Panc1 (cell line): ENCODE measurements at regions not wholly inside any gene's neighbourhood (a gene's known extent, or its start where the extent isn't known, plus 50 kb on each side); places are given as distances from the start of the nearest gene placed in this dataset.

Experiments used
- ATAC-seq: fragments of 200-7000 bp; cut with Tn5 transposase; 2 replicates; pipeline ENCODE4 v1.9.1; 2020; ENCODE audit warnings: mild to moderate bottlenecking, moderate library complexity
- BruUV-seq: library from RNA; stranded (reverse); fragments of 400-500 nt; replicated peaks from 2 replicates; lab custom pipeline; 2021; lab: Mats Ljungman, UMichigan
- CTCF ChIA-PET: fragments of 300-600 bp; sonication (Branson Sonifier 250); formaldehyde crosslinking; loops from one replicate; lab custom pipeline; 2022; ENCODE audit warnings: antibody characterized with exemption; lab: Charles Lee
- POLR2A ChIA-PET: fragments of 300-600 bp; sonication (Branson Sonifier 250); formaldehyde crosslinking; loops from one replicate; lab custom pipeline; 2022; ENCODE audit warnings: antibody characterized with exemption; lab: Charles Lee
- DNase-seq: peaks from one replicate; pipeline ENCODE4 v3.0.0-alpha.2; 2010; ENCODE audit warnings: low read depth, low spot score
- H3K27ac ChIP-seq: 2 replicates; pipeline ENCODE4 v1.5.1; 2011; ENCODE audit warnings: mild to moderate bottlenecking, low read length, inconsistent platforms
- H3K27me3 ChIP-seq: fragments of 200-500 bp; sonication (Bioruptor generic); 2 replicates; pipeline ENCODE4 v1.6.0; 2014; ENCODE audit warnings: low read length, inconsistent platforms; ENCODE audit not compliant: control insufficient read depth, insufficient read depth
- H3K36me3 ChIP-seq: fragments of 200-500 bp; sonication (Bioruptor generic); 2 replicates; pipeline ENCODE4 v1.5.1; 2014; ENCODE audit warnings: inconsistent platforms, mild to moderate bottlenecking, low read length, moderate library complexity; ENCODE audit not compliant: control insufficient read depth, insufficient read depth
- H3K4me1 ChIP-seq: 2 replicates; pipeline ENCODE4 v1.5.1; 2011; ENCODE audit warnings: inconsistent platforms, mild to moderate bottlenecking, low read length, moderate library complexity; ENCODE audit not compliant: control insufficient read depth, insufficient read depth
- H3K4me3 ChIP-seq, 2 experiments: 2 replicates each; pipeline ENCODE4 v1.5.1; 2011 to 2012; ENCODE audit warnings: low read depth in 2 of 2, low read length in 2 of 2, mild to moderate bottlenecking in 2 of 2, inconsistent platforms in 1 of 2, moderate library complexity in 1 of 2
- H3K9me3 ChIP-seq: fragments of 200-500 bp; sonication (Bioruptor generic); 2 replicates; pipeline ENCODE4 v1.5.1; 2014; ENCODE audit warnings: low read depth, mild to moderate bottlenecking, inconsistent platforms, low read length, moderate library complexity; ENCODE audit not compliant: control insufficient read depth, insufficient read depth
- POLR2AphosphoS5 ChIP-seq: IDR thresholded peaks from 2 replicates; pipeline ENCODE4 v1.6.1; 2012; ENCODE audit warnings: mild to moderate bottlenecking, low read depth, low read length, moderate library complexity
- SIN3A ChIP-seq: IDR thresholded peaks from 2 replicates; pipeline ENCODE4 v1.6.1; 2012; ENCODE audit warnings: low read depth, mild to moderate bottlenecking, low read length, moderate library complexity, borderline replicate concordance; ENCODE audit not compliant: insufficient read depth
- TCF7L2 ChIP-seq: IDR thresholded peaks from 2 replicates; pipeline ENCODE4 v1.6.1; 2011; ENCODE audit warnings: mild to moderate bottlenecking, low read depth, low read length, inconsistent platforms
- in situ Hi-C: cut with HindIII; loops from 2 replicates; pipeline ENCODE4 v1.10.0; 2016; ENCODE audit warnings: low sequenced_read_pairs, low pct_unique_long_range_greater_than_20kb
- intact Hi-C: fragments of 100-400 bp; cut with micrococcal nuclease; formaldehyde crosslinking; loops from one replicate; pipeline ENCODE4 v1.10.0; 2022; ENCODE audit not compliant: unreplicated experiment
- TF ChIP-seq, protein P1 (sequence below), 2 experiments: IDR thresholded peaks; 2 replicates each; pipeline ENCODE4 v1.6.1; 2011 to 2012; ENCODE audit warnings: low read depth in 2 of 2, control low read depth in 1 of 2, low read length in 1 of 2, mild to moderate bottlenecking in 1 of 2, moderate library complexity in 1 of 2; ENCODE audit not compliant: insufficient read depth in 1 of 2
- TF ChIP-seq, protein P2 (sequence below): fragments of 450-650 bp; IDR thresholded peaks from 2 replicates; pipeline ENCODE4 v1.5.1; 2017; ENCODE audit warnings: mild to moderate bottlenecking

DNA sequence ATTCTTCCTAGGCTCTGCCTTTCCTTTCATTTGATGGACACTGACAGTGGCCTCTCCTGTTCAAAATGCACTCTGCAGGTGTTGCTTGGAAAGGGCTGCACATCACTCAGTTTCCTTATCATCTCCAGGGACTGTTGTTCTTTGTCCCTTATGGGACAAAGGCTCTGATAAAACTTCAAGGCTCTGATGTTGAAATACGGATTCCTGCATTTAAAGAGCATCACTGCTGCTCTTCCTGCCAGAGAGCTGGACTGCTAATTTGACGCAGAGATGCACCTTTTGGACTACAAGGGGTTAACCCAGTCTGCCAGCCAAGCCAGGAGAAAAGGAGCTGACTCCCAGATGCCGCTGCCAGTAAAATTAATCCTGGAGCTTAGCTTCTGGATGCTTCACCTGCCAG lies 952.1 kb downstream of the DIAPH3 start:
- ChIA-PET POLR2A (no interaction called here), CTCF (no interaction called here)
- ATAC-seq = no peak
- no peaks in the 10 kb centered on the region for H3K9me3 ChIP-seq
- no peaks in the 10 kb centered on the region for H3K27me3 ChIP-seq
- no peak overlapping the region for H3K27ac ChIP-seq
- H3K4me1 ChIP-seq = no peaks in the 10 kb centered on the region
- intact Hi-C loops (no loop called here), in situ Hi-C loops (no loop called here)
- no peak for TF ChIP-seq TCF7L2
- no peak for TF ChIP-seq POLR2AphosphoS5
- TF ChIP-seq, protein P1, sequence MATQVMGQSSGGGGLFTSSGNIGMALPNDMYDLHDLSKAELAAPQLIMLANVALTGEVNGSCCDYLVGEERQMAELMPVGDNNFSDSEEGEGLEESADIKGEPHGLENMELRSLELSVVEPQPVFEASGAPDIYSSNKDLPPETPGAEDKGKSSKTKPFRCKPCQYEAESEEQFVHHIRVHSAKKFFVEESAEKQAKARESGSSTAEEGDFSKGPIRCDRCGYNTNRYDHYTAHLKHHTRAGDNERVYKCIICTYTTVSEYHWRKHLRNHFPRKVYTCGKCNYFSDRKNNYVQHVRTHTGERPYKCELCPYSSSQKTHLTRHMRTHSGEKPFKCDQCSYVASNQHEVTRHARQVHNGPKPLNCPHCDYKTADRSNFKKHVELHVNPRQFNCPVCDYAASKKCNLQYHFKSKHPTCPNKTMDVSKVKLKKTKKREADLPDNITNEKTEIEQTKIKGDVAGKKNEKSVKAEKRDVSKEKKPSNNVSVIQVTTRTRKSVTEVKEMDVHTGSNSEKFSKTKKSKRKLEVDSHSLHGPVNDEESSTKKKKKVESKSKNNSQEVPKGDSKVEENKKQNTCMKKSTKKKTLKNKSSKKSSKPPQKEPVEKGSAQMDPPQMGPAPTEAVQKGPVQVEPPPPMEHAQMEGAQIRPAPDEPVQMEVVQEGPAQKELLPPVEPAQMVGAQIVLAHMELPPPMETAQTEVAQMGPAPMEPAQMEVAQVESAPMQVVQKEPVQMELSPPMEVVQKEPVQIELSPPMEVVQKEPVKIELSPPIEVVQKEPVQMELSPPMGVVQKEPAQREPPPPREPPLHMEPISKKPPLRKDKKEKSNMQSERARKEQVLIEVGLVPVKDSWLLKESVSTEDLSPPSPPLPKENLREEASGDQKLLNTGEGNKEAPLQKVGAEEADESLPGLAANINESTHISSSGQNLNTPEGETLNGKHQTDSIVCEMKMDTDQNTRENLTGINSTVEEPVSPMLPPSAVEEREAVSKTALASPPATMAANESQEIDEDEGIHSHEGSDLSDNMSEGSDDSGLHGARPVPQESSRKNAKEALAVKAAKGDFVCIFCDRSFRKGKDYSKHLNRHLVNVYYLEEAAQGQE (IDR thresholded peaks at IDR 0.05; ENCODE audit: insufficient read depth in 1 of 2, low read depth in 2 of 2, low read length in 1 of 2) = no peak
- TF ChIP-seq SIN3A = no peak
- TF ChIP-seq, protein P2, sequence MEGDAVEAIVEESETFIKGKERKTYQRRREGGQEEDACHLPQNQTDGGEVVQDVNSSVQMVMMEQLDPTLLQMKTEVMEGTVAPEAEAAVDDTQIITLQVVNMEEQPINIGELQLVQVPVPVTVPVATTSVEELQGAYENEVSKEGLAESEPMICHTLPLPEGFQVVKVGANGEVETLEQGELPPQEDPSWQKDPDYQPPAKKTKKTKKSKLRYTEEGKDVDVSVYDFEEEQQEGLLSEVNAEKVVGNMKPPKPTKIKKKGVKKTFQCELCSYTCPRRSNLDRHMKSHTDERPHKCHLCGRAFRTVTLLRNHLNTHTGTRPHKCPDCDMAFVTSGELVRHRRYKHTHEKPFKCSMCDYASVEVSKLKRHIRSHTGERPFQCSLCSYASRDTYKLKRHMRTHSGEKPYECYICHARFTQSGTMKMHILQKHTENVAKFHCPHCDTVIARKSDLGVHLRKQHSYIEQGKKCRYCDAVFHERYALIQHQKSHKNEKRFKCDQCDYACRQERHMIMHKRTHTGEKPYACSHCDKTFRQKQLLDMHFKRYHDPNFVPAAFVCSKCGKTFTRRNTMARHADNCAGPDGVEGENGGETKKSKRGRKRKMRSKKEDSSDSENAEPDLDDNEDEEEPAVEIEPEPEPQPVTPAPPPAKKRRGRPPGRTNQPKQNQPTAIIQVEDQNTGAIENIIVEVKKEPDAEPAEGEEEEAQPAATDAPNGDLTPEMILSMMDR = no peak
- no TSS peak for BruUV-seq
- H3K4me3 ChIP-seq = no peak overlapping the region
- no peaks in the 10 kb centered on the region for H3K36me3 ChIP-seq
- DNase-seq = no peak

DNA sequence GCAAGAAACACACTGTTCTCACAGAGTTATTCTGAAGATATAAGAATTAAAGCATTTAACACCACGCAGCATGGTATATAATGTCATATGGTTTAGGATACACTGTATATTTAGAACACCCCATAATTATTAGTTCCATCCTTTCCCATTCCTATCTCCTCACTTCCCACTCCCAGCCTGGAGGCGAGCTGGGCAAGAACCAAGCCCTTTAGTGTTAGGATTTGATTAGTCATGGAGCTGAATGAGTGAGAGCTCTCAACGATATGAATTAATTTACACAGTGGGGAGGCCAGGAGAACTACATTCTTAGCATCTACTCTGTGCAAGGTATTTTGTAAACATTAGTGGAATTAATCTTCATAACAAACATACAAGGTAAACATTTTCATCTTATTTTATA lies 934.3 kb downstream of the DIAPH3 start:
- no peak overlapping the region for H3K4me3 ChIP-seq
- H3K36me3 ChIP-seq = no peaks in the 10 kb centered on the region
- H3K27ac ChIP-seq = no peak overlapping the region
- no peak for ATAC-seq
- intact Hi-C loops (no loop called here), in situ Hi-C loops (no loop called here)
- no peaks in the 10 kb centered on the region for H3K9me3 ChIP-seq
- ChIA-PET POLR2A (no interaction called here), CTCF (no interaction called here)
- H3K27me3 ChIP-seq = no peaks in the 10 kb centered on the region
- no peaks in the 10 kb centered on the region for H3K4me1 ChIP-seq
- BruUV-seq = no TSS peak
- TF ChIP-seq, protein P1 (IDR thresholded peaks at IDR 0.05; ENCODE audit: insufficient read depth in 1 of 2, low read depth in 2 of 2, low read length in 1 of 2) = no peak
- TF ChIP-seq POLR2AphosphoS5 = no peak
- TF ChIP-seq, protein P2 = no peak
- DNase-seq = no peak
